Stimulated activated CD4-positive, alpha-beta T cell treated with anti-CD3 and anti-CD28 coated beads, Interleukin-1b, Interleukin-23, amount 100 ng/mL, for 1 hour (primary cell): ENCODE measurements at regions not wholly inside any gene's neighbourhood (a gene's known extent, or its start where the extent isn't known, plus 50 kb on each side); places are given as distances from the start of the nearest gene placed in this dataset.
"Not testable (repeated sequence)": the region's sequence is repeated elsewhere in the genome, so short reads cannot be mapped to it uniquely, and the experiment has no call there.

Experiments
- DNase-seq, 2 donors: peaks; one replicate each; pipeline ENCODE4 v3.0.0-alpha.2; 2020; ENCODE audit warnings: low read depth in 2 of 2

DNA sequence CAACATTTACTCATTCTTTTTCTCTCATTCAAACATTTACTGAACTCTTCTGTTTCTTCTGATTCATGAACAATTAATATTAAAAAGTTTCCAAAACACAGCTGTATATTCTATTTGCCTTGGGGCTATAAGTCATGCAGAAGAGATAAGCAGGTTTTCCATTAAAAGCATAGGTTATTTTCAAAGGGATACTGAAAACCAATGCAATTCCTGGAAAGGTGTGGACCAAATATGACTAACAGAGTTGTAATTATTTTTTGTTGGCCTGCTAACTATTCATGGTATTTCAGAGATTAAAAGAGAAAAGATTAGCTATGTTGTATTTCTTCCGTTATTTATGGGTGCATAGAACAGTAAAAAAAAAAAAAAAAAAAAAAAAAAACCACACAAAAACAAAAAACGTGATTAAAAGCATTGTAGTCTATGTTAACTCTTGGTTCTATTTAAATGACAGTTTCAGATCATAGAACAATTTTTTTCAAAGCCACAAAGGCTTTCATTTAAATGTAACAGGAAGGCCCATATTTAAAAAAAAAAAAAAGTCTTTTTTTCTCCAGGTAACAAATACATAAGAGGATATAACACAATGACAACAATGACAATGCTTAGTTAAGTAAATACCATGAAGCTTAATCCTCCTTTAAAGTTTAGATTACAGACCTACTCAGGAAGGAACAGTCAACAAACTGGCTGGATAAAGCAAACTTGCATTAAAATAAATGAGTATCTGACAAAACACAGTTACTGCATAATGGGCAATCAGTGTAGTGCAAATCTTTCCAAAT is 1042.9 kb downstream of the GATA3 start:
- DNase-seq: no peak

DNA sequence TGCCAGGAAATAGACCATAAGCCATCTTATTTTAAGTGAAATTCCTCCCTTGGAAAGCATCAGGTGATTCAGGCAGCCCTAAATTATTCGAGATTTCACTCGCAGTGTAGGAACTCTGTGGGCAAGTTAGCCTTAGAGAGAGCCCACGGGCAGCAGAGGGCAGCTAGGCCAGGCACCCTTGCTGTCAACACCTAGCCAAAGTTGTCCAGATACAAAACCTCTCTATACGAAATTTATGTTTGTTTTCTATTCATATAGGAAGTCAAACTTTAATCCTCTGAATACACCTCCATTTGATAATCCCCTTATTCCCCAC is 1043.5 kb downstream of the GATA3 start:
- DNase-seq: no peak

DNA sequence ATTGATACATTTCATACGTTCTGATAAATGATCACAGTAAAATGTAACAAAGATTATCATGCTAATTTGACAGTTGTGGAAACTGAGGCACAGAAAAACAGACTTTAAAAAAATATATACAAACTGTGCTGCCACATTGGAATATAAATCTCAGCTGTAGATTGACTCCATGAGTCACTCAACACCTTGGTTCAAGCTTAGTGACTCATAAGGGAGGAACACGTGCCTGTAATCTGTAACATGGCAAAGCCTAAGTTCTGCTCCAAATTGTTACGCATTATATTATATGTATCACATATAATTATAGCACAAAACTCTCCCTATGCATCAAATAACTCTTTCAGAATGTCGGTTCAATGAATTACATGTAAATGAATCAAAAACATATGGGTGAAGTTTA is 1047.5 kb downstream of the GATA3 start:
- DNase-seq: no peak

DNA sequence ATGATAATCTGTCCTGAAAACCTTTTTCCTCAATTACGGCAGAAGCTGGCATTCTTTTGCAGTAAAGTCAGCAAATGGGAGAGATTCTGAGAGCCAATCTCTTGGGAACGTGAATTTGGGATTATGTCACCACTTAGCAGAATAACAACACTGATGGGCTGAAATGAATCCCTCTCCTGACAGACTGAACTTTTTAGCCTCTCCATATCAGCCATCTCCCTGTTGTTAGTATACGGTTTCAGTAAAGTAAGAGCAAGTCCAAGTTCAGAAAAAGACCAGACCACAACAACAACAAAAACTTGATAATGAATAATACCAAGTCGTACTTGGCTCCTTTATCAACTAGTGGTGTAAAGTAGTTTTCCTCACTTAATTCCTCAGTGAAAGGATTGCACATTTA is 1048.8 kb downstream of the GATA3 start:
- DNase-seq: no peak

DNA sequence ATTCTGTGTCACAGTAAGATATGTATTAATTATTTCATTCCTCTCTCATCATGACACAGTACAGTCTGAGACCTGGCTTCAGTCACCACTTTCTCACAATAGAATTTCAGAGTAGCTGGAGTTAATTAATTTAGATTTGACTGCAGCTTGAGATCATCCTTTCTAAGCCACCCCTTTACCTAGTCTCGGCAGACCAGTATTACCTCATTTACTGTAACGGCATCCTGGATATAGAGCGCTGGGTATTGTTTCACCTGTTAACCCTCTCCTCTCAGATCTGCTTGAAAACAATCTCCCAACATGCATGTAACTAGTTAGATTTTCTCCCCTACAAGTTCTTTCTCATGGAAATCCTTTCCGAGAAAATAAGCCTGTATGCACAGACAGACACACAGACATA is 1057.5 kb downstream of the GATA3 start:
- no peak for DNase-seq

DNA sequence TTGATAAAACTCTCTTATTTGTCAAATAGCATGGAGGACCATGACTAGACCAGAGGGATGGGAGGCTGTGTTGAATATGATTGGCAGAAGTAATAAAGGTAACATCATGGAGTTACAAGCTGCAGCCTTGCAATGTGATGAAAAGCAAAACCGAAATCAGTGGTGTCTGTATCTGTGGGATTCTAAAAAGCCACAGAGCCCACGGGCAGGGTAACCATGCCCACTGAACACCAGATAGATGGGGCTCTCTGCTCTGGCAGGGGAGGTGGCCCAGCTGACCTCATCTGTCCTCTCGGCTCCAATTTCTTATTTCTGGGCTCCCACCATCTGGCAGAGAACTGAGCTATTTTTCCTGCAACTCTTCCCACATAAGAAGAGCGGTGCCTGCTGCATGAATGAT is 1072.2 kb downstream of the GATA3 start:
- DNase-seq: no peak

DNA sequence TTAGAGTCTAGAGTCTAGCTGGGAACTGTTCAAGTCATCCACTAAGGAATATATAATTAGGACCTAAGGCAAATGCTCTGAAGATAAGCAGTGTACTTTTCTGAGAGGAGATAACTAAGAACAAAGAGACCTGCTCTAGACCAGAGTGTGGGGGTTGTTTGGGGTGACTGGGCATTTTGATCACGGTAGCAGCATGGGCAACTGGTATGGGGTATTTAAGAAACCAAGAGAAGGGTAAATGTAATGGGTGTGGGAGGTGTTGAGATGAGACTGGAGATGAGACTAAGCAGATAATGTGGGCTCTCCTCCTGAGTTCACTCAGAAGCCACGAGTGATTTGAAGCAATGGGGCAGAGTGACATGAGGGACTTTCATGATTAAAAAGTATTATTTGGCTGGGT is 1082.9 kb downstream of the GATA3 start:
- DNase-seq: no peak

DNA sequence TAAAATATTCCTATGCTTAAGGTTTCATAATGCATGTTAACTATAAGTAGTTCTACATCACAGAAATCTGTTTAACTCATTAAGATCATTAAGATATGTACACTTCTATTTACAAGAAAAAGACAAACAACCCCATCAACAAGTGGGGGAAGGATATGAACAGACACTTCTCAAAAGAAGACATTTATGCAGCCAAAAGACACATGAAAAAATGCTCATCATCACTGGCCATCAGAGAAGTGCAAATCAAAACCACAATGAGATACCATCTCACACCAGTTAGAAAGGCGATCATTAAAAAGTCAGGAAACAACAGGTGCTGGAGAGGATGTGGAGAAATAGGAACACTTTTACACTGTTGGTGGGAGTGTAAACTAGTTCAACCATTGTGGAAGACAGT is 1084.3 kb downstream of the GATA3 start:
- DNase-seq: not testable (repeated sequence)

DNA sequence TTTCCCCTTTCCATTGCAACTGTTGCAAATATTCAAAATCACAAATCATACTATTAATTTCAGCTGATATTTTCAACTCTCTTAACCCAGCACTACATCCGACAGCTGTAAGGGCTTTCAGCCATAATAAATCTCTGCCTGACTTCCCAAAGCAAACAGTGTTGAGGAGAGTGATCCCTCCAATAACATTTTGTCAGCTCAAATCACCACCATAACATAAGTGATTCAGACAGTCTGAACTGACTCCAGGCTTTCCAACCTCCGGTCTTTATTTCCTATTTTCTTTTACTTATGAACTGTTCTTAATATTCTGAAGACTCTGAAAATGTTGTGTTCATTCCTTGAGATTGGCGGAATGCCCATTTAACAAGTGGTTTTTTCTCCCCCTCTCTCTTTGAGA is 1085.9 kb downstream of the GATA3 start:
- DNase-seq: no peak

DNA sequence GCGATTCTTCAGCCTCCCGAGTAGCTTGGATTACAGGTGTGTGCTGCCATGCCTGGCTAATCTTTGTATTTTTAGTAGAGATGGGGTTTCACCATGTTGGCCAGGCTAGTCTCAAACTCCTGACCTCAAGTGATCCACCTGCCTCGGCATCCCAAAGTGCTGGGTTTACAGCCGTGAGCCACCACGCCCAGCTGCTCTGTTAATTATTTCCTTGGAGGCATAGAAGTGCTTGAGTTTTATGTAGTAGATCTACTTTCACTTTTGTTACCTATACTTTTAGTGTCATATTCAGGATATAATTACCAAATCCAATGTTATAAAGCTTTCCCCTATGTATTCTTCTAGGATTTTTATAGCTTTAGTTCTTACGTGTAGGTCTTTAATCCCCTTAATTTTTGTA is 1093.0 kb downstream of the GATA3 start:
- DNase-seq: no peak

DNA sequence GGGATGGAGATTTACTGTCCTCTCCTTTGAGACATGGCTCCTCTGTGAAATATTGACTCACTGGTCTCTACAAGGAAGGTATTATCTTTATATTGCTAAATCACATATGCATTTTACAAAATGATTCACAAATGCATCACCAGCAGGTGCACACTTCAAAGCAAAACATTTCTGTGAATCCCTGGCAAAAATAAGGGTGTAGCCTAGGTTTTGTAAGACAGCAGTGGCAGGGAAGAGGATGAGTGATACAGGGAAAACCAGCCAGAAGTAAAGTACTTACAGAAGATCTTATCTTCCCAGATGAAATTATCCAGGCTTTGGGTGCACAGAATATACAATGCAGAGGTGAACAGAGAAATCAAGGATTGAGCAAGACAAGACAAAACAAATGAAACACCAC is 1094.6 kb downstream of the GATA3 start:
- DNase-seq: no peak

DNA sequence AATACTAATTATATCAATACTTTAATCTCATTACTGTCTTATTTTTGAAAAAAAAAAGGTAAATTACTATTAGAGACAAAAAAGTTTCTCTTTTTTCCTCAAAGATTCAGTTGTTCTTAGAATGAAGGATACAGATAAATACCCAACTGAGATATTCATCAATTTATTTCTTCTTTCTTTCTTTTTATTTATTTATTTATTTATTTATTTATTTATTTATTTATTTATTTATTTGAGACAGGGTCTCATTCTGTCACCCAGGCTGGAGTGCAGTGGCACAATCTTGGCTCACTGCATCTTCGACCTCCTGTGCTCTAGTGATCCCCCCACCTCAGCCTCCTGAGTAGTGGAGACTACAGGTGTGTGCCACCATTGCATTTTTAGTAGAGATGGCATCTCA is 1098.6 kb downstream of the GATA3 start:
- not testable (repeated sequence) for DNase-seq

DNA sequence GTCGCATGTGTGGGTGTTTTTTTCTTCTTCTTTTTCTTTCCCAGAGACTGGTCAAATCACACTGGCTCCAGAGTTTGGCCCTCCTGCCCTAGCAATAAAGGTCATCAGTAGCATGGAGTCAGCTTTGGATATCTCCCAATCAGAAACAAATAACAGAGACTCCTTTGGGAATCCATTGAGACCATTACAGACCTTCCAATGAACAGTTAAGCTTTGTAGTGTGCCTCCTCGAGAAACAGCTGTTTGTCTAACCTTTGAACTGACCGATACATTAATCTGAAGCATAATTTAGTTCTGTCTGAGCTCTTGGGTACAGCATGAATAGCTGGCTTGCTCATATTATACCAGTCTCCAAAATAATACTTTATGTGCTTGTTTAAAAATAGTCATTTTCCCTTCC is 1103.2 kb downstream of the GATA3 start:
- DNase-seq: no peak

DNA sequence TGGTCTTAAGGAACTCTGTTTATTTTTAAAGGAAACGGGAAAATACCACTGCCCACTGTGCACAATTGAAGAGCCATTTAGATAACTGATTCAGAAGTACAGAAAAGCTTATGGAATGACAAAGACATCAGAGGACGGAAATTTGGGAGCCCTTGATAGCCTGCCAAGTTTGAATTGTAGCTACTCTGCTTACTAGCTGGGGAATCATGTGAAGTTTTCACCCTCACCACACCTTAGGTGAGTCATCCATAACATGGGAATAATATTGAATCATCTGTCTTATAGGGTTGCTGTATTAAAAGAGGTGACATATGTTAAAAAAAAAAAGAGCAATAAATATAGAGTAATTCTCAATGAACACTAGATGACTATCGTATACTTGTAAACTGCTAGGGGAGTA is 1104.2 kb downstream of the GATA3 start:
- no peak for DNase-seq

DNA sequence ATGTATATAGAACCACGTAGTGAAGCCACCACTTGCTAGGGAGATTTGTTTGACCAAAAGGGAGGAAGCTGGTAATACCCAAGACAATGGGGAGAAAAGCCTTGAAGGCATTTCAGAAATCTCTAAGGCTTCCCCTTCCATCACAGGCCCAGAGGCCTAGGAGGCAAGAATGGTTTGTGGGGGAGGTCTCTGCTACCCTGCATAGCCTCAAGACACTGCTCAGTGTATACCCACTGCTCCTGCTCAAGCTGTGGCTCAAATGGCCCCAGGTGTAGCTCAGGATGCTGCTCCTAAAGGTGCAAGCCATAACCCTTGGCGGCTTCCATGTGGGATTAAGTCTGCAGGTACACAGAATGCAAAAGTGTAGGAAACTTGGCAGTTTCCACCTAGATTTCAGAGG is 1105.8 kb downstream of the GATA3 start:
- no peak for DNase-seq

DNA sequence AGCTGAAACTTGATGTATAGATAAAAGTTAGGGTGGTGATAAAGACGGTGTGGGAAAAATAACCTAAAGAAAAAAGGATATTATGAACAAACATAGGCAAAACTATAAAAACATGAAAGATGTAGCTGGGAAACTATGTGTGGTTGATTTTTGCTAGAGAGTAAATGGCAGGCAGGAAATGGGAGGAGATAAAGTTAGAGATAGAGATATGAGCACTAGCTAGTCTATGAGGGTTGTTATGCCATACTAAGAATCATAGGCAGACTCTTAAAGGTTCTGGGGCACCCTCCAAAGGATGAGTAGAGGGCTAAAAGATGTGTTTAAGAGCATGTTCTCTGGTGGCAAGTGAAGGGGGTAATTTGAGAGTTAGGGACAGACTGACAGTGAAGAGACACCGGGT is 1109.2 kb downstream of the GATA3 start:
- DNase-seq: no peak

DNA sequence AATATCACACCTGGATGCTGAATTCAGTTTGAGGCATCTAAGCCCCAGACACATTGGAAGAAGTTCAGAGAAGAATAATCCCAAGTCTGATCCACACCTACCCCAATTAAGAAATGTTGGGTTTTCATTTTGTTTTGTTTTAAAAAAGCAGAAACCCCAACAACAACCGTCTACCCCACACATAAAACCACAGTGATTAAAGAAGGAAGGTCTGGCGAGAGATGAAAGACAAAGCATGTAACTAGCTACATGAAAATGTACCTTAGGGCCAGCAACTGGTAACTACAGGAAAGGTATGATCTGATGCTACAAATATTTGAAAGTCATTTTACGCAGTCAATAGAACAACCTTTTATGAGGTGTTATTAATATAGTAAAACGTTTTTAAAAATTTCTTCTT is 1112.3 kb downstream of the GATA3 start:
- no peak for DNase-seq

DNA sequence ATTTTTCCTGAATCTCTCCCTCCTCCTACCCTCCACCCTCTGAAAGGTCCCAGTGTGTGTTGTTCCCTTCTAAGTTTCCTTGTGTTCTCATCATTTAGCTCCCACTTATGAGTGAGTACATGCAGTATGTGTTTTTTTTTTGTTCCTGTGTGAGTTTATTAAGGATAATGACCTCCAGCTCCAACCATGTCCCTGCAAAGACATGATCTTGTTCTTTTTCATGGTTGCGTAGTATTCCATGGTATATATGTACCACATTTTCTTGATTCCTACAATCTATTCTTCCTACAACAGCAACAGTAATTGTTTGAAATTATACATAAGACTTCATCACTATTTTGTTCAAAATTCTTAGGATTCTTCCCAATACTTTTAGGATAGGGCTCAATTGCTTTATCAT is 1117.8 kb downstream of the GATA3 start:
- no peak for DNase-seq

DNA sequence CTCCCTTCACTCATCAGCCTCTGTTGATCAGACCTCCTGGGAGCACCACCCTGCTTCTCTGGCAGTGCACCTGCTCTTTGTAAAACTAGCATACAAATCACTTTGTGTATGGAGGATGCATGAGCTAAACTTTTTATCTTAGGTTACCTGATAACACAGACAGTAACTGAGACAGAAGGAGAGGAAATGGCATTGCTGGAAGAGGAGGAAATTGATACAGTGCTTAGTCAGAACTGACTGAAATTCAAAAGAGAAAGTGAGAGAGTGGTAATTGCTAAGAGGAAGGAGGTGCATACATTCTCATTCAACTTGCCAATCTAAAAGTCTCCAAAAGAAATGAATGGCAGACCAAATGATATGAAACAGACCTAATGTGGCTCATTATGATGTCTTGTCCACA is 1120.7 kb downstream of the GATA3 start:
- DNase-seq: no peak

DNA sequence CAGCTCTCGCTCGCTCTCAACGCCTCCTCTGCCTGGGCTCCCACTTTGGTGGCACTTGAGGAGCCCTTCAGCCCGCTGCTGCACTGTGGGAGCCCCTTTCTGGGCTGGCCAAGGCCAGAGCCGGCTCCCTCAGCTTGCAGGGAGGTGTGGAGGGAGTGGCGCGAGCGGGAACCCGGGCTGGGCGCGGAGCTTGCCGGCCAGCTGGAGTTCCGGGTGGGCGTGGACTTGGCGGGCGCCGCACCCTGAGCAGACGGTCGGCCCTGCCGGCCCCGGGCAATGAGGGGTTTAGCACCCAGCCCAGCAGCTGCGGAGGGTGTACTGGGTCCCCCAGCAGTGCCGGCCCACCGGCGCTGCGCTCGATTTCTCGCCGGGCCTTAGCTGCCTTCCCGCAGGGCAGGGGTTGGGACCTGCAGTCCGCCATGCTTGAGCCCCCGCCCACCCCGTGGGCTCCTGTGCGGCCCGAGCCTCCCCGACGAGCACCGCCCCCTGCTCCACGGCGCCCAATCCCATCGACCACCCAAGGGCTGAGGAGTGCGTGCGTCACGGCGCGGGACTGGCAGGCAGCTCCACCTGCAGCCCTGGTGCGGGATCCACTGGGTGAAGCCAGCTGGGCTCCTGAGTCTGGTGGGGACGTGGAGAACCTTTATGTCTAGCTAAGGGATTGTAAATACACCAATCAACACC is 1128.9 kb downstream of the GATA3 start:
- DNase-seq: not testable (repeated sequence)

DNA sequence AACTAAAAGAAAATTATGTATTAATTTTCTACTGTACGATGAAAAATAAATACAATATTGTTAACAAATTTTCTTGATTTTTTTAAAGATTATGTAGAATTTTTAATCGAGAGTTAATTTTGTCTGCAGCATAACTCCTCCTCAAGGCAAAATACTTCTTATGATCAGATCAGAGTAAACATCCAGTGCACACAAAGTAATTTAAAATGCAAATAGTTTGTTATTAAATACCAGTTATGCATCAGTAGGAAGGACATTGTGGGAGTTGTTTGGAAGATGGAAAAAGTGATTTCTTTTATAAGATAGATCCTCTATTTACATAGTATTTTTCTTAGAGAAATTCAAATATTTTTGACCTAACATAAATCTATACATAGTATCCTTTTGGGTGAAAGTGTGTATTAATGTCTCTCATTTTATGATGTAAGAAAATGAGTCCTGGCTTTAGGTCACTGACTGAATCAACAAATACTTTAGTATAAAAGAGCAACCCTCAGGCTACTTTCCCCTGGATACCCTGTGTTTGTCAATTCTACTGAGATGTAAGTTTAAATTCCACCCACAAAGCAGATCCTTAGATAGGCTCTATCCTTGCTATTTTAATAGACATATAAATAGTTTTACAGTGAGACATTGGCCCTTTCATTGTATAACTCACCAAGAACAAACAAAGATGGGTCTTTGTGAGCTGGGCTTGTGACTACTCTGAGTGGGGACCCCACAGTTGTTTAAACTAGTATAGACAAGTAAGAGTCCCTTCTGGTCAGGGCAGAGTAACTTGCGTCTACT is 1133.7 kb downstream of the GATA3 start:
- no peak for DNase-seq

DNA sequence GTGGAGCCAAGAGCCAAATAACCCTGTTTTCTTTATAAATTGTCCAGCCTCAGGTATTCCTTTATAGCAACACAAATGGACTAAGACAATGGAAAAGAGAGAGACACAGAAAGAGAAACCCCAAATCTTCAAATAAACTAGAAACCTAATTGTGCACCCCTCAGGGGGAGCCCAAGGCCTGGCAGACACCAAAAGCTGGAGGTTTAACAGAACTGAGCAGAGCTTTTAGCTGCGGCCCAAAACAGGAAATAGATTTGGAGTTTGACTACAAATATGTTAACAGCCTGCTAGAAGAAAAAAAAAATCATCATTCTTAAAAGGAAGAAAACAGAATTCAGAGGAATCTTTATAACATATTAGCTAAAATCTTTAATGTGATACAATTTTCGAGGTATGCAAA is 1135.0 kb downstream of the GATA3 start:
- DNase-seq: no peak

DNA sequence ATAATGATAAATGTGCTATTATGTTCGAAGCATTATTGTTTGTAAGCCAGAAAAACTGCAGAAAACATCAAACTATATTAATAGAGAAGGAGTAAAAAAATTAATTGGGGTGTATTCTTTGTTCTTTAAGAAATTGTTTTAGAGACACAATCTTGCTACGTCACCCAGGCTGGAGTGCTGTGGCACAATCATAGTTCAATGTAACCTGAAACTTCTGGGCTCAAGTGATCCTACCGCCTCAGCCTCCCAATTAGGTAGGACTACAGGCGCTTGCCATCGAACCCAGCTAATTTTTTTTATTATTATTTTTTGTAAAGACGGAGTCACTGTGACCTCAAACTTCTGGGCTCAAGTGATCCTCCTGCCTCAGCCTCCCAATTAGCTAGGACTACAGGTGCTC is 1138.6 kb downstream of the GATA3 start:
- no peak for DNase-seq
